Mesenchymal stem cell (in vitro differentiated cells and primary cell): ENCODE measurements at regions not wholly inside any gene's neighbourhood (a gene's known extent, or its start where the extent isn't known, plus 50 kb on each side); places are given as distances from the start of the nearest gene placed in this dataset.

ENCODE experiments used
- DNase-seq: peaks from one replicate; pipeline ENCODE4 v3.0.0-alpha.2; 2013
- H2AFZ ChIP-seq: one replicate; pipeline ENCODE4 v1.6.1; 2013; ENCODE audit warnings: low read depth, mild to moderate bottlenecking, control low read depth, inconsistent platforms, low read length, moderate library complexity
- H2AK5ac ChIP-seq: 2 replicates; pipeline ENCODE4 v1.6.1; 2013; ENCODE audit warnings: low read length, moderate library complexity, mild to moderate bottlenecking, inconsistent platforms; ENCODE audit not compliant: severe bottlenecking
- H2BK120ac ChIP-seq: one replicate; pipeline ENCODE4 v1.6.1; 2013; ENCODE audit warnings: low read depth, mild to moderate bottlenecking, inconsistent platforms, low read length, moderate library complexity
- H2BK12ac ChIP-seq, 2 experiments: one replicate each; pipeline ENCODE4 v1.6.1; 2013; ENCODE audit warnings: inconsistent platforms in 2 of 2, low read length in 2 of 2, mild to moderate bottlenecking in 2 of 2, moderate library complexity in 2 of 2, control low read depth in 1 of 2
- H2BK15ac ChIP-seq: one replicate; pipeline ENCODE4 v1.6.1; 2013; ENCODE audit warnings: mild to moderate bottlenecking, low read depth, inconsistent platforms; ENCODE audit not compliant: poor library complexity, severe bottlenecking
- H2BK5ac ChIP-seq: 2 replicates; pipeline ENCODE4 v1.6.1; 2013; ENCODE audit warnings: low read depth, mild to moderate bottlenecking, low read length, control low read depth, inconsistent platforms; ENCODE audit not compliant: poor library complexity, severe bottlenecking
- H3K14ac ChIP-seq, 2 experiments: one replicate each; pipeline ENCODE4 v1.6.1; 2013; ENCODE audit warnings: inconsistent platforms in 2 of 2, low read length in 2 of 2, control low read depth in 1 of 2, mild to moderate bottlenecking in 1 of 2, moderate library complexity in 1 of 2
- H3K18ac ChIP-seq, 2 experiments: one replicate each; pipeline ENCODE4 v1.6.1; 2013; ENCODE audit warnings: inconsistent platforms in 2 of 2, low read length in 2 of 2, control low read depth in 1 of 2, low read depth in 1 of 2, mild to moderate bottlenecking in 1 of 2
- H3K23ac ChIP-seq, 2 experiments: one replicate each; pipeline ENCODE4 v1.6.1; 2013; ENCODE audit warnings: inconsistent platforms in 2 of 2, low read length in 2 of 2, mild to moderate bottlenecking in 2 of 2, moderate library complexity in 2 of 2, control low read depth in 1 of 2
- H3K27ac ChIP-seq: 2 replicates; pipeline ENCODE4 v1.5.1; 2013; ENCODE audit warnings: mild to moderate bottlenecking, moderate library complexity, low read length, control low read depth, inconsistent platforms; ENCODE audit not compliant: poor library complexity, severe bottlenecking
- H3K27me3 ChIP-seq, 2 experiments: 2 replicates each; pipeline versions ENCODE4 v1.6.1 to v1.7.0; 2013; ENCODE audit warnings: low read length in 2 of 2, mild to moderate bottlenecking in 2 of 2, moderate library complexity in 2 of 2, control low read depth in 1 of 2, inconsistent platforms in 1 of 2; ENCODE audit not compliant: control insufficient read depth in 1 of 2, insufficient read depth in 1 of 2
- H3K36me3 ChIP-seq, 2 experiments: 2 replicates each; pipeline versions ENCODE4 v1.6.1 to v1.7.0; 2013; ENCODE audit warnings: low read length in 2 of 2, control low read depth in 1 of 2, inconsistent platforms in 1 of 2, low read depth in 1 of 2, mild to moderate bottlenecking in 1 of 2; ENCODE audit not compliant: insufficient read depth in 2 of 2, control insufficient read depth in 1 of 2
- H3K4ac ChIP-seq, 2 experiments: one replicate each; pipeline ENCODE4 v1.6.1; 2013; ENCODE audit warnings: inconsistent platforms in 2 of 2, low read length in 2 of 2, mild to moderate bottlenecking in 2 of 2, moderate library complexity in 2 of 2, control low read depth in 1 of 2, low read depth in 1 of 2
- H3K4me1 ChIP-seq: 2 replicates; pipeline ENCODE4 v1.6.1; 2013; ENCODE audit warnings: low read depth, low read length, control low read depth; ENCODE audit not compliant: control insufficient read depth, insufficient read depth
- H3K4me2 ChIP-seq: 2 replicates; pipeline ENCODE4 v1.6.1; 2013; ENCODE audit warnings: low read length, mild to moderate bottlenecking, inconsistent platforms; ENCODE audit not compliant: poor library complexity, severe bottlenecking
- H3K4me3 ChIP-seq, 2 experiments: 2 replicates each; pipeline versions ENCODE4 v1.5.1 to v1.7.0; 2013; ENCODE audit warnings: low read length in 2 of 2, mild to moderate bottlenecking in 2 of 2, control low read depth in 1 of 2, low read depth in 1 of 2; ENCODE audit not compliant: insufficient read depth in 1 of 2
- H3K79me1 ChIP-seq: replicated peaks from 2 replicates; pipeline ENCODE4 v1.6.1; 2013; ENCODE audit warnings: mild to moderate bottlenecking, control low read depth, low read length, inconsistent platforms; ENCODE audit not compliant: poor library complexity, severe bottlenecking
- H3K9ac ChIP-seq: 2 replicates; pipeline ENCODE4 v1.7.0; 2013; ENCODE audit warnings: mild to moderate bottlenecking, low read length, moderate library complexity
- H3K9me3 ChIP-seq: 2 replicates; pipeline ENCODE4 v1.7.0; 2013; ENCODE audit warnings: mild to moderate bottlenecking, low read length; ENCODE audit not compliant: control insufficient read depth
- H4K8ac ChIP-seq: one replicate; pipeline ENCODE4 v1.6.1; 2013; ENCODE audit warnings: inconsistent platforms, mild to moderate bottlenecking, low read length, moderate library complexity
- H4K91ac ChIP-seq: one replicate; pipeline ENCODE4 v1.6.1; 2013; ENCODE audit warnings: mild to moderate bottlenecking, low read length, inconsistent platforms
- WGBS: methylation state at CpG from one replicate; pipeline ENCODE4 v1.1.7; 2013; ENCODE audit warnings: mixed read lengths; 5-methylcytosine and 5-hydroxymethylcytosine counted together

- Histone ChIP-seq H3K36me3 (no peaks in the 10 kb centered on the region), H2AFZ (no peak overlapping the region), H3K9me3 (peaks cover 4% of the 10 kb centered on the region), H2BK12ac (no peak overlapping the region), H2BK120ac (no peak overlapping the region), H3K4me1 (peaks cover 7% of the 10 kb centered on the region), H3K27ac (no peak overlapping the region), H3K9ac (no peak overlapping the region), H3K14ac (no peak overlapping the region), H3K4me2 (no peak overlapping the region), H3K4ac (no peak overlapping the region), H3K4me3 (no peak overlapping the region), H3K18ac (no peak overlapping the region), H4K91ac (no peak overlapping the region), H2AK5ac (no peak overlapping the region), H4K8ac (no peak overlapping the region), H2BK15ac (no peak overlapping the region), H2BK5ac (no peak overlapping the region), H3K23ac (no peak overlapping the region), H3K79me1 (no peaks in the 10 kb centered on the region), H3K27me3 (peaks cover 0 to 11% of the 10 kb centered on the region in 2 experiments)
- WGBS = 65% methylated on average over 4 of the region's 5 CpGs
- DNase-seq = no peak
These were observed 737.8 kb downstream of the MATN1 start for GRCh38 chr1:29985606-29985945.

GRCh38 chr1:29984862-29985605 is 738.4 kb downstream of the MATN1 start:
- Histone ChIP-seq H3K27me3 (peaks cover 0 to 9% of the 10 kb centered on the region in 2 experiments), H3K23ac (no peak overlapping the region), H3K36me3 (no peaks in the 10 kb centered on the region), H2BK120ac (no peak overlapping the region), H3K79me1 (no peaks in the 10 kb centered on the region), H3K18ac (no peak overlapping the region), H3K4ac (no peak overlapping the region), H3K9me3 (peaks cover 4% of the 10 kb centered on the region), H3K9ac (no peak overlapping the region), H2BK15ac (no peak overlapping the region), H3K4me2 (no peak overlapping the region), H3K27ac (no peak overlapping the region), H3K4me3 (no peak overlapping the region), H3K4me1 (peaks cover 7% of the 10 kb centered on the region), H4K8ac (no peak overlapping the region), H3K14ac (no peak overlapping the region), H2AFZ (no peak overlapping the region), H2BK12ac (no peak overlapping the region), H4K91ac (no peak overlapping the region), H2BK5ac (no peak overlapping the region), H2AK5ac (no peak overlapping the region)
- WGBS = 63% methylated on average over 6 of the region's 7 CpGs
- DNase-seq = no peak

GRCh38 chr1:29984166-29984861 is 739.1 kb downstream of the MATN1 start:
- H3K4me1 ChIP-seq = peaks cover 7% of the 10 kb centered on the region
- no peak overlapping the region for H3K4me2 ChIP-seq
- H2BK12ac ChIP-seq = no peak overlapping the region
- H2BK120ac ChIP-seq = no peak overlapping the region
- no peak for DNase-seq
- no peak overlapping the region for H3K14ac ChIP-seq
- H3K27ac ChIP-seq = no peak overlapping the region
- no peaks in the 10 kb centered on the region for H3K36me3 ChIP-seq
- no peak overlapping the region for H2AK5ac ChIP-seq
- no peak overlapping the region for H4K8ac ChIP-seq
- no peak overlapping the region for H3K23ac ChIP-seq
- no peak overlapping the region for H3K9ac ChIP-seq
- H3K18ac ChIP-seq = no peak overlapping the region
- no peak overlapping the region for H2BK5ac ChIP-seq
- H2BK15ac ChIP-seq = no peak overlapping the region
- WGBS = 58% methylated on average over 10 of the region's 11 CpGs
- no peak overlapping the region for H3K4ac ChIP-seq
- H3K79me1 ChIP-seq = no peaks in the 10 kb centered on the region
- H3K4me3 ChIP-seq = no peak overlapping the region
- no peak overlapping the region for H2AFZ ChIP-seq
- peaks cover 0 to 9% of the 10 kb centered on the region in 2 experiments for H3K27me3 ChIP-seq
- H4K91ac ChIP-seq = no peak overlapping the region
- peaks cover 4% of the 10 kb centered on the region for H3K9me3 ChIP-seq

- 70% methylated on average over 7 of the region's 7 CpGs for WGBS
- Histone ChIP-seq H2BK15ac (no peak overlapping the region), H3K27me3 (peaks cover 0 to 9% of the 10 kb centered on the region in 2 experiments), H3K79me1 (no peaks in the 10 kb centered on the region), H3K14ac (no peak overlapping the region), H3K4me2 (no peak overlapping the region), H3K18ac (no peak overlapping the region), H2BK5ac (no peak overlapping the region), H4K8ac (no peak overlapping the region), H2AFZ (no peak overlapping the region), H3K9me3 (peaks cover 4% of the 10 kb centered on the region), H4K91ac (no peak overlapping the region), H3K36me3 (no peaks in the 10 kb centered on the region), H2BK12ac (no peak overlapping the region), H3K27ac (no peak overlapping the region), H3K4ac (no peak overlapping the region), H2BK120ac (no peak overlapping the region), H2AK5ac (no peak overlapping the region), H3K23ac (no peak overlapping the region), H3K4me3 (no peak overlapping the region), H3K4me1 (peaks cover 7% of the 10 kb centered on the region), H3K9ac (no peak overlapping the region)
- no peak for DNase-seq
These were observed 740.1 kb downstream of the MATN1 start for GRCh38 chr1:29983321-29983720.
